ENCODE measurements at regions not wholly inside any gene's neighbourhood (a gene's known extent, or its start where the extent isn't known, plus 50 kb on each side); places are given as distances from the start of the nearest gene placed in this dataset.

DNA sequence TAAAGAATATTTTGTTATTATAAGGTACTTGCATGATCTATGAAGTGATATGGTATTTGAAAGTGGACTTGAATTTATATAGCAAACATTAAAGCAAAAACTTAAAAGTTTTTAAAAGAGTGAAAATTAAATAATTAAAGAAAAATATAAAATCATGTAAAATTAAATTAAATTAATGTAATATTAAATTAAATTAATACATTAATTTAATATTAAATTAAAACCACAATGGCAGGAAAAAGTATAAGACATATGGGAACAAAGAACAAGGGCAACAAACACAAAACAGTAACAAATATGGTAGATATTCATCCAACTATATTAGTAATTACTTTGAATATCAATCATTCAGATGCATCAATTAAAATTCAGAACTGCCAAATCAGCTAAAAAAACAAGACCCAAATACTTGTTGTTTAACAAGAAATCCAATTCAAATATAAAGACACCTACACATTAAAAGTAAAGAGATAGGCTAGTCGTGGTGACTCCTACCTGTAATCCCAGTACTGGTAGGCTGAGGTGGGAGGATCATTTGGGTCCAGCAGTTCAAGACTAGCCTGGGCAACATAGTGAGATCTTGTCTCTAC is 992.2 kb upstream of the MIR17HG start:
- no peaks in the 10 kb centered on the region for H3K4me1 ChIP-seq (ENCODE audit: control insufficient read depth, insufficient read depth, low read length)
- Mint-ChIP-seq H3K27ac (no peak overlapping the region), H3K36me3 (peaks cover 23% of the 10 kb centered on the region), H3K27me3 (ENCODE audit: low read depth in 2 of 2) (no peaks in the 10 kb centered on the region), H3K4me1 (no peaks in the 10 kb centered on the region), H3K4me3 (no peak overlapping the region), H3K9me3 (peaks cover 8 to 11% of the 10 kb centered on the region in 2 donors)
- no peaks in the 10 kb centered on the region for H3K36me3 ChIP-seq (ENCODE audit: control insufficient read depth, insufficient read depth, low read length)
- H3K27ac ChIP-seq (ENCODE audit: low read length): no peak overlapping the region
- intact Hi-C loops (cut with micrococcal nuclease): no loop called here
- no peaks in the 10 kb centered on the region for H3K27me3 ChIP-seq (ENCODE audit: control insufficient read depth, insufficient read depth, low read length)
- WGBS (ENCODE audit: insufficient coverage): no CpG with 5 or more reads among the region's 1 CpG
- H3K9me3 ChIP-seq (ENCODE audit: control insufficient read depth, insufficient read depth, low read length): no peaks in the 10 kb centered on the region
- TF ChIP-seq, protein P1, sequence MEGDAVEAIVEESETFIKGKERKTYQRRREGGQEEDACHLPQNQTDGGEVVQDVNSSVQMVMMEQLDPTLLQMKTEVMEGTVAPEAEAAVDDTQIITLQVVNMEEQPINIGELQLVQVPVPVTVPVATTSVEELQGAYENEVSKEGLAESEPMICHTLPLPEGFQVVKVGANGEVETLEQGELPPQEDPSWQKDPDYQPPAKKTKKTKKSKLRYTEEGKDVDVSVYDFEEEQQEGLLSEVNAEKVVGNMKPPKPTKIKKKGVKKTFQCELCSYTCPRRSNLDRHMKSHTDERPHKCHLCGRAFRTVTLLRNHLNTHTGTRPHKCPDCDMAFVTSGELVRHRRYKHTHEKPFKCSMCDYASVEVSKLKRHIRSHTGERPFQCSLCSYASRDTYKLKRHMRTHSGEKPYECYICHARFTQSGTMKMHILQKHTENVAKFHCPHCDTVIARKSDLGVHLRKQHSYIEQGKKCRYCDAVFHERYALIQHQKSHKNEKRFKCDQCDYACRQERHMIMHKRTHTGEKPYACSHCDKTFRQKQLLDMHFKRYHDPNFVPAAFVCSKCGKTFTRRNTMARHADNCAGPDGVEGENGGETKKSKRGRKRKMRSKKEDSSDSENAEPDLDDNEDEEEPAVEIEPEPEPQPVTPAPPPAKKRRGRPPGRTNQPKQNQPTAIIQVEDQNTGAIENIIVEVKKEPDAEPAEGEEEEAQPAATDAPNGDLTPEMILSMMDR (IDR thresholded peaks at IDR 0.05): no peak
- DNase-seq (no peak), ATAC-seq (no peak)
- H3K4me3 ChIP-seq (ENCODE audit: low read length): no peak overlapping the region

DNA sequence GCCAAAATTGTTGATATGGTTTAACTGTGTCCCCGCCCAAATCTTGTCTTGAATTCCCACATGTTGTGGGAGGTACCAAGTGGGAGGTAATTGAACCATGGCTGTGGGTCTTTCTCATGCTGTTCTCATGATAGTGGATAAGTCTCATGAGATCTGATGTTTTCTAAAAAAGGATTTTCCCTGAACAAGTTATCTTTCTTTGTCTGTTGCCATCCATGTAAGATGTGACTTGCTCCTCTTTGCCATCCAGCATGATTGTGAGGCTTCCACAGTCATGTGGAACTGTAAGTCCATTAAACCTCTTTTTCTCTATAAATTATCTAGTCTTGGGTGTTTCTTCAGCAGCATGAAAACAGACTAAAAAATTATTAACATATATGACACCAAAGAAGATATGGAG is 986.7 kb upstream of the MIR17HG start:
- DNase-seq (no peak), ATAC-seq (no peak)
- intact Hi-C loops (cut with micrococcal nuclease): no loop called here
- H3K9me3 ChIP-seq (ENCODE audit: control insufficient read depth, insufficient read depth, low read length): no peaks in the 10 kb centered on the region
- Mint-ChIP-seq H3K27ac (no peak overlapping the region), H3K27me3 (ENCODE audit: low read depth in 2 of 2) (no peaks in the 10 kb centered on the region), H3K4me3 (no peak overlapping the region), H3K36me3 (peaks cover 14% of the 10 kb centered on the region), H3K4me1 (no peaks in the 10 kb centered on the region), H3K9me3 (peaks cover 7 to 11% of the 10 kb centered on the region in 2 donors)
- no peaks in the 10 kb centered on the region for H3K4me1 ChIP-seq (ENCODE audit: control insufficient read depth, insufficient read depth, low read length)
- H3K4me3 ChIP-seq (ENCODE audit: low read length): no peak overlapping the region
- H3K27ac ChIP-seq (ENCODE audit: low read length): no peak overlapping the region
- TF ChIP-seq, protein P1 (IDR thresholded peaks at IDR 0.05): no peak
- WGBS (ENCODE audit: insufficient coverage): 69% methylated on average over 1 of the region's 1 CpG
- no peaks in the 10 kb centered on the region for H3K27me3 ChIP-seq (ENCODE audit: control insufficient read depth, insufficient read depth, low read length)
- no peaks in the 10 kb centered on the region for H3K36me3 ChIP-seq (ENCODE audit: control insufficient read depth, insufficient read depth, low read length)

DNA sequence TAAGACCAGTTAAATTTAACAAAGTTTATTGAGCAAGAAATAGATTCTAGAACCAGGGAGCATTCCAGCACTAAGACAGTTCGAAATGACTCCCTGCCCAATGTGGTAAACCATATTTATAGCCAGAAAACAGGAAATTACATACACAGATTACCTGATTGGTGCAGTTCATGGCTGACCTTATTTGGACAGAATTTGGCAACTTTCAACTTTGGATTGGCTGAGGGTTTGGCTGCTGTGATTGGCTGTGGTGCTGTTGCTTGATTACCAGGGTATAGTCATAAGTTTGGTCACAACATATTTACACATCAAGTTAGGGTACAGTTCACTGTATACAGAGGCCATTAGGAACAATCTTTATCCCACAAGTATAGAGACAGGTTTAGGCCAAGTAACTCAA is 984.8 kb upstream of the MIR17HG start:
- H3K36me3 Mint-ChIP-seq: peaks cover 8% of the 10 kb centered on the region
- no peaks in the 10 kb centered on the region for H3K4me1 Mint-ChIP-seq

More for the DNA sequence above, 984.8 kb upstream of the MIR17HG start:
- no peak overlapping the region for H3K27ac Mint-ChIP-seq
- Histone ChIP-seq H3K36me3 (ENCODE audit: control insufficient read depth, insufficient read depth, low read length) (no peaks in the 10 kb centered on the region), H3K4me1 (ENCODE audit: control insufficient read depth, insufficient read depth, low read length) (no peaks in the 10 kb centered on the region), H3K27me3 (ENCODE audit: control insufficient read depth, insufficient read depth, low read length) (no peaks in the 10 kb centered on the region), H3K27ac (ENCODE audit: low read length) (no peak overlapping the region), H3K4me3 (ENCODE audit: low read length) (no peak overlapping the region), H3K9me3 (ENCODE audit: control insufficient read depth, insufficient read depth, low read length) (no peaks in the 10 kb centered on the region)
- H3K27me3 Mint-ChIP-seq (ENCODE audit: low read depth in 2 of 2): no peaks in the 10 kb centered on the region
- TF ChIP-seq, protein P1 (IDR thresholded peaks at IDR 0.05): no peak
- WGBS (ENCODE audit: insufficient coverage): 75% methylated on average over 1 of the region's 1 CpG
- ATAC-seq (no peak), DNase-seq (no peak)
- peaks cover 6 to 15% of the 10 kb centered on the region in 2 donors for H3K9me3 Mint-ChIP-seq
- H3K4me3 Mint-ChIP-seq: no peak overlapping the region
- intact Hi-C loops (cut with micrococcal nuclease): no loop called here
